Left renal cortex interstitium (tissue), 4 donors: ENCODE measurements at regions not wholly inside any gene's neighbourhood (a gene's known extent, or its start where the extent isn't known, plus 50 kb on each side); places are given as distances from the start of the nearest gene placed in this dataset.
"Not testable (repeated sequence)": the region's sequence is repeated elsewhere in the genome, so short reads cannot be mapped to it uniquely, and the experiment has no call there.

ENCODE experiments used
- DNase-seq, 4 donors: peaks; one replicate each; pipeline ENCODE4 v3.0.0-alpha.2; 2013; ENCODE audit warnings: low read depth in 4 of 4, low spot score in 2 of 4, missing footprints in 1 of 4

- DNase-seq, result not testable (repeated sequence)
Measured at GRCh38 chr6:15907220-15907913, 221.5 kb upstream of the MYLIP start.

GRCh38 chr6:15906420-15907016, 222.4 kb upstream of the MYLIP start:
- DNase-seq, result peak in 1 of 4 donors; percentile 47

GRCh38 chr6:15905488-15906419, 223.1 kb upstream of the MYLIP start:
- peak in 3 of 4 donors; percentile 44 to 64 (median 51) for DNase-seq

- DNase-seq, result no peak
Measured at GRCh38 chr6:15904651-15905376, 224.1 kb upstream of the MYLIP start.

- no peak for DNase-seq
Measured at GRCh38 chr6:15901141-15902115, 227.5 kb upstream of the MYLIP start.

GRCh38 chr6:15898693-15899092, 230.2 kb upstream of the MYLIP start:
- DNase-seq, result no peak

- no peak for DNase-seq
Measured at GRCh38 chr6:15897063-15897876, 231.6 kb upstream of the MYLIP start.

GRCh38 chr6:15894973-15895725, 232.3 kb upstream of the DTNBP1 start:
- no peak for DNase-seq

GRCh38 chr6:15893556-15894253, 230.9 kb upstream of the DTNBP1 start:
- DNase-seq, result no peak

- DNase-seq, result no peak
Measured at GRCh38 chr6:15892369-15892768, 229.5 kb upstream of the DTNBP1 start.

- DNase-seq, result no peak
Measured at GRCh38 chr6:15888798-15889772, 226.3 kb upstream of the DTNBP1 start.

- no peak for DNase-seq
Measured at GRCh38 chr6:15887491-15888461, 224.9 kb upstream of the DTNBP1 start.

GRCh38 chr6:15885624-15886023, 222.8 kb upstream of the DTNBP1 start:
- no peak for DNase-seq

- not testable (repeated sequence) for DNase-seq
Measured at GRCh38 chr6:15883593-15883992, 220.8 kb upstream of the DTNBP1 start.

- no peak for DNase-seq
Measured at GRCh38 chr6:15882915-15883314, 220.1 kb upstream of the DTNBP1 start.
